Thyroid gland (tissue), 4 donors: ENCODE measurements at regions not wholly inside any gene's neighbourhood (a gene's known extent, or its start where the extent isn't known, plus 50 kb on each side); places are given as distances from the start of the nearest gene placed in this dataset.

ENCODE experiments used
- CTCF ChIP-seq, 6 experiments: fragments of 200-600 bp in 3 of 6; fragments of 450-650 bp in 3 of 6; sonication (generic) in 3 of 6; IDR thresholded peaks; one replicate each; pipeline ENCODE4 v1.5.1; 2016 to 2019; ENCODE audit warnings: antibody characterized with exemption in 6 of 6, mild to moderate bottlenecking in 2 of 6, inconsistent platforms in 1 of 6, moderate library complexity in 1 of 6
- POLR2A ChIP-seq, 2 donors: fragments of 450-650 bp; IDR thresholded peaks; one replicate each; pipeline ENCODE4 v1.6.1; 2017; ENCODE audit warnings: antibody characterized with exemption in 2 of 2, mild to moderate bottlenecking in 2 of 2, moderate library complexity in 1 of 2

- no peak for TF ChIP-seq CTCF (IDR thresholded peaks at IDR 0.05)
- no peak for TF ChIP-seq POLR2A (IDR thresholded peaks at IDR 0.05)
Measured at GRCh38 chr1:106517224-106517623, 539.2 kb upstream of the PRMT6 start.
